NT2/D1 (cell line): ENCODE measurements at regions not wholly inside any gene's neighbourhood (a gene's known extent, or its start where the extent isn't known, plus 50 kb on each side); places are given as distances from the start of the nearest gene placed in this dataset.

ENCODE experiments used
- YY1 ChIP-seq: IDR thresholded peaks from 2 replicates; pipeline ENCODE4 v1.6.1; 2011; ENCODE audit not compliant: insufficient read length, insufficient read depth
- ZNF274 ChIP-seq: IDR thresholded peaks from 2 replicates; pipeline ENCODE4 v1.6.1; 2011; ENCODE audit warnings: mild to moderate bottlenecking, low read depth, low read length

DNA sequence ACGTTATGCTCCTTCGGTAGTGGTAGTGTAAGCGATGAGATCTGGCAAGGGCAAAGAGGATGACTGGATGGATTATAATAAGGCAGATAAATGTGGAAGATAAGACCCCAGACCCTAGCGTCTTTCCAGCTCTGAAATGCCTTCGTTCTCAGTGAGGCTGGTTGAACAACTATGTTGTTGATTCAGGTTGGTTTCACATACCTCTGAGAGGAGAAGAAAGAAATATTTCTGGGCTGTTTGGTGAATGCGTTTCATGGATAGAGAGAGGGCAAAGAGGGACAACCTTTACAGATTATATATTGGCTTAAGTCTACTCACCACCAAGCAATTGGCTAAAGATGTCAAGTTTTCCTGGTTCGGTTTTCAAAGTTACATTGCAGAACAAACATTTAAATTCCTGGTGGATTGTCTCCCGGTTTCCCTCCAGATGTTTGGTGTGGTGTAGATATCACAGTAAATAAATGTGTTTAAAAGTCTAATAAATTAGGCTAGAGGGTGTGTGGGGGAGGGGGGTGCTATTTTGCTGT, 190.1 kb upstream of the GLI2 start:
- TF ChIP-seq ZNF274 (no peak), YY1 (no peak)
